ENCODE measurements at regions not wholly inside any gene's neighbourhood (a gene's known extent, or its start where the extent isn't known, plus 50 kb on each side); places are given as distances from the start of the nearest gene placed in this dataset.
"Not testable (repeated sequence)": the region's sequence is repeated elsewhere in the genome, so short reads cannot be mapped to it uniquely, and the experiment has no call there.

DNA sequence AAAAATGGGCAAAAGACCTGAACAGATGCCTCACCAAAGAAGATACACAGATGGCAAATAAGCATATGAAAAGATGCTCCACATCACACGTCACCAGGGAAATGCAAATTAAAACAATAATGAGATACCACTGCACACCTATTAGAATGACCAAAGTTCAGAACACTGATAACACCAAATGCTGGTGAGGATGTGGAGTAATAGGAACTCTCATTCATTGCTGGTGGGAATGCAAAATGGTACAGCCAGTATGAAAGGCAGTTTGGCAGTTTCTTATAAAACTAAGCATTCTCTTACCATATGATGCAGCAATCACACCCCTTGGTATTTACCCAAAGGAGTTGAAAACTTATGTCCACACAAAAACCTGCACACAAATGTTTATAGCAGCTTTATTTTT lies 63.6 kb upstream of the PARD3 start:
- DNase-seq (ENCODE audit: low spot score); intact Hi-C loops (cut with DNase I): not testable (repeated sequence)

DNA sequence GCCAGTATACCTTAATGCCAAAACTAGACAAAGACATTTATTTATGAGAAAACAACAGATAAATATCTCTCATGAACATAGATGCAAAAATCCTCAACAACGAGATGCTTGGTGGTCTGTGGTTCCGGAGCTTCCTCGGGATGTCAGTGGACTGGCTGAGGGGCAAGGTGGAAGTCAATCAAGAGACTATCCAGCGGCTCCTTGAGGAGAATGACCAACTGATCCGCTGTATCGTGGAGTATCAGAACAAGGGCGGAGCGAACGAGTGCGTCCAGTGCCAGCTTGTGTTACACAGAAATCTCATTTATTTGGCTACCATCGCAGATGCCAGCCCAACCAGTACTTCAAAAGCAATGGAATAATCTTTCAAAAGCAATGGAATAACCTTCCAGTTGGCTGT lies 60.0 kb upstream of the PARD3 start:
- no peak for DNase-seq (ENCODE audit: low spot score)
- intact Hi-C loops (cut with DNase I): no loop called here

DNA sequence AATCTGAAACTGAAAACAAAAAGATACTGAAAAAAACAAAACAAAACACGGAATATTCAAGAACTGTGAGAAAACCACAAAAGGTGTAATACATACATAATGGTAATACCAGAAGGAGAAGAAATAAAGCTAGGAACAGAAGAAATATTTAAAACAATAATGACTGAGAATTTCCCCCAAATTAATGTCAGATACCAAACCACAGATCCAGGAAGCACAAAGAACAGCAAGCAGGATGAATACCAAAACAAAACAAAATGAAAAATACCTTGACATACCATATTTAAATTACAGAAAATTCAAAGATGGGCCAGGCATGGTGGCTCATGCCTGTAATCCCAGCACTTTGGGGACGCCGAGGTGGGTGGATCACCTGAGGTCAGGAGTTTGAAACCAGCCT lies 57.7 kb upstream of the PARD3 start:
- no peak for DNase-seq (ENCODE audit: low spot score)
- intact Hi-C loops (cut with DNase I): no loop called here

DNA sequence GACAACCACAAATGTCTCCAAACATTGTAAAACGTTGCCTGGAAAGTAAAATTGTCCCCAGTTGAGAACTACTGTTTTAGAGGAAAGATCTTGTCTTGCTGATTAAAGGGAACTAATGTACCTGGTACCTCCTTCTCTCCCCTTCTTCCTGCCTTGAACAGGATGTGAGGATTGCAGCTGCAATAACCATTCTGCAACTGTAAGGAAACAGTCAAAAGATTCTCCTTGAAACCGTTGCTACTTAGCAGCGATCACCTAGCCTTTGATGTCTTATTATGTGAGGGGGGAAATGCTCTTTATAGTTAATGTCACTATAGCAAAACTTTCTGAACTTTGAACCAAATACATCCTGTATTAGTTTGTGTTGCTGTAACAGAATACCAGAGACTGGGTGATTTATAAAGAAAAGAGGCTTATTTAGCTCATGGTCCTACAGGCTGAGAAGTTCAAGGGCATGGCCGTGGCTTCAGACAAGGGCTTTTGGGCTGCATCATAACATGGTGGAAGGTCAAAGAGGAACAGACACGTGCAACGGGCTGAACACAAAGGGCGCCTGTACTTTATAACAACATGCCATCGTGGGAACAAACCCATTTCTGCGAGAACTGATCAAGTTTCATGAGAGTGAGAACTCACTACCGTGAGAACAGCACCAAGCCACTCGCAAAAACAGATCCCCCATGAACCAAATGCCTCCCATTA lies 54.2 kb upstream of the PARD3 start:
- intact Hi-C loops (cut with DNase I): no loop called here

DNA sequence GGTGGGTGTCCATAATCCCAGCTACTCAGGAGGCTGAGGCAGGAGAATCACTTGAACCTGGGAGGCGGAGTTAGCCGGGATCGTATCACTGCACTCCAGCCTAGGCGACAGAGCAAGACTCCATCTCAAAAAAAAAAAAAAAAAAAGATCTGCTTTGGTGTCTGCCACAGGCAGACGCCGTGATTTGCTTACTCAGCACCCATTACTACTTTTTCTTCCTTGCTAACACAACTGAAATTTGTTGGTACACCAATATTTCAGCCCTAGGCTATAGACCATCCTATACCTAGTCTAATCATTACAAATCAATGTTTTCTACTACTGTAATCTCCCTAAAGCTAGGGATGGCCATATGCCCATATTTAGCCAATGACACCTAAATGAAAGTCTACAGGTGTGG lies 53.5 kb upstream of the PARD3 start:
- no peak for DNase-seq (ENCODE audit: low spot score)
- intact Hi-C loops (cut with DNase I): no loop called here

More for the DNA sequence above, 54.2 kb upstream of the PARD3 start:
- no peak for DNase-seq (ENCODE audit: low spot score)

DNA sequence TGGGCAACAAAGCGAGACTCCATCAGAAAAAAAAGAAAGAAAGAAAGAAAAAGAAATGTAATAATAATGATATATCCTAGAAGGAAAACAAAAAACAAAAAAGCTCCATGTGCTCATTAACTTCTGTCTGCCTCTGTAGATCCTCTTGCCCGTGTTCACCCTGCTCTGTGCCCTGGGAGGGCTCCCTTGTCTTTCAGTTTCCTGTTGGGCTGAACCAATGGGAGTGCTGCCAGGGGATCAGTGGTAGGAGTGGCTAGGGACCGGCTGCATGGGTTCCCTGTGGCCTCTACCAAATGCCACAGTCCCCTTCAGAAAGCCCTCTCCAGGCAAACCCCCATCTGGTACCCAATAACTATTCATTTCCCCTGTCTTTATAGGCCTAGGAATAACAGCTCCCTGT lies 51.8 kb upstream of the PARD3 start:
- no peak for DNase-seq (ENCODE audit: low spot score)
- intact Hi-C loops (cut with DNase I): no loop called here
